ENCODE measurements at regions not wholly inside any gene's neighbourhood (a gene's known extent, or its start where the extent isn't known, plus 50 kb on each side); places are given as distances from the start of the nearest gene placed in this dataset.

GRCh38 chr18:26702086-26702485 lies 153.7 kb upstream of the KCTD1 start:
- intact Hi-C loops (cut with micrococcal nuclease) = no loop called here
- no peaks in the 10 kb centered on the region for H3K9me1 ChIP-seq (replicated peaks; ENCODE audit: control insufficient read depth, extremely low read depth, insufficient read depth, low read length)
- no peaks in the 10 kb centered on the region for H4K20me1 ChIP-seq (replicated peaks; ENCODE audit: control insufficient read depth, extremely low read depth, insufficient read depth, low read length)
- FAIRE-seq = no peak
- no peak overlapping the region for H3K4me3 ChIP-seq (replicated peaks in 1 of 3; ENCODE audit: insufficient read depth in 1 of 3, low read depth in 1 of 3, low read length in 3 of 3)
- TF ChIP-seq MAX (IDR thresholded peaks at IDR 0.05; ENCODE audit: insufficient read depth, insufficient read length) (no peak), GATA2 (IDR thresholded peaks at IDR 0.05; ENCODE audit: insufficient read depth, insufficient read length, low read depth, low read length) (no peak), MYC (IDR thresholded peaks at IDR 0.05; ENCODE audit: low read depth, low read length) (no peak), JUN (IDR thresholded peaks at IDR 0.05; ENCODE audit: borderline replicate concordance, insufficient read depth, insufficient read length, low read depth) (no peak), POLR2AphosphoS5 (IDR thresholded peaks at IDR 0.05; ENCODE audit: insufficient read depth, low read depth, low read length) (no peak), EZH2 (IDR thresholded peaks at IDR 0.05; ENCODE audit: borderline replicate concordance, low read depth, low read length, severe bottlenecking) (no peak), POLR2A (IDR thresholded peaks at IDR 0.05; ENCODE audit: low read depth, low read length) (no peak), FOS (IDR thresholded peaks at IDR 0.05; ENCODE audit: borderline replicate concordance, insufficient read depth, low read length) (no peak), CTCF (IDR thresholded peaks at IDR 0.05; ENCODE audit: extremely low read depth in 1 of 2, insufficient read depth in 1 of 2, low read depth in 1 of 2, low read length in 2 of 2) (no peak)
- H3K27me3 ChIP-seq (ENCODE audit: control insufficient read depth in 2 of 2, insufficient read depth in 2 of 2, low read length in 2 of 2) = no peaks in the 10 kb centered on the region
- no peaks in the 10 kb centered on the region for H3K36me3 ChIP-seq (ENCODE audit: control insufficient read depth in 2 of 2, extremely low read depth in 1 of 2, insufficient read depth in 2 of 2, low read length in 2 of 2)
- DNase-seq (ENCODE audit: low read depth, low spot score) = no peak
- no peaks in the 10 kb centered on the region for H3K4me1 ChIP-seq (ENCODE audit: control insufficient read depth, extremely low read depth, insufficient read depth, low read length)
- H2AFZ ChIP-seq (ENCODE audit: low read depth, low read length) = no peak overlapping the region
- no peak overlapping the region for H3K27ac ChIP-seq (ENCODE audit: insufficient read depth, low read depth, low read length)
- no peaks in the 10 kb centered on the region for H3K9me3 ChIP-seq (replicated peaks; ENCODE audit: control insufficient read depth, insufficient read depth, low read length)
- H3K9ac ChIP-seq (replicated peaks; ENCODE audit: extremely low read depth, insufficient read depth, low read length) = no peak overlapping the region
- ChIA-PET CTCF (interaction anchor here (1.6 kb wide), 1 partner anchor 15 kb away, joined by 4 read pairs; no protein-coding TSS in a partner anchor), POLR2A (no interaction called here)
- no peak overlapping the region for H3K4me2 ChIP-seq (ENCODE audit: insufficient read depth, low read length)
- no TSS peak for BruUV-seq (replicated peaks)
- no peaks in the 10 kb centered on the region for H3K79me2 ChIP-seq (ENCODE audit: control insufficient read depth, insufficient read depth, low read length)
- dilution Hi-C loops (cut with MboI; ENCODE audit: extremely low pct_ligation_motif_present, low sequenced_read_pairs) = no loop called here

Measured in endothelial cell of umbilical vein (primary cell).